OCI-LY1 (cell line): ENCODE measurements at regions not wholly inside any gene's neighbourhood (a gene's known extent, or its start where the extent isn't known, plus 50 kb on each side); places are given as distances from the start of the nearest gene placed in this dataset.
"Not testable (repeated sequence)": the region's sequence is repeated elsewhere in the genome, so short reads cannot be mapped to it uniquely, and the experiment has no call there.

Experiments
- H2AFZ ChIP-seq: fragments of 200-600 bp; sonication (generic), shearing (Covaris generic); 2 replicates; pipeline ENCODE4 v1.6.0; 2014; ENCODE audit warnings: antibody characterized with exemption, mild to moderate bottlenecking, low read length
- H3F3A ChIP-seq: fragments of 200-600 bp; sonication (generic), shearing (Covaris generic); 2 replicates; pipeline ENCODE4 v1.6.0; 2014; ENCODE audit warnings: mild to moderate bottlenecking, antibody characterized with exemption, low read length, moderate library complexity; ENCODE audit not compliant: insufficient read depth
- H3K27ac ChIP-seq: fragments of 200-600 bp; sonication (generic); 2 replicates; pipeline ENCODE4 v1.5.1; 2014; ENCODE audit warnings: low read length, mixed run types, mild to moderate bottlenecking, low read depth; ENCODE audit not compliant: poor library complexity, severe bottlenecking
- H3K27me3 ChIP-seq: fragments of 200-600 bp; sonication (generic); 2 replicates; pipeline ENCODE4 v1.6.0; 2014; ENCODE audit warnings: antibody characterized with exemption, mild to moderate bottlenecking, low read length, moderate library complexity; ENCODE audit not compliant: insufficient read depth
- H3K36me3 ChIP-seq: fragments of 200-600 bp; sonication (generic); 2 replicates; pipeline ENCODE4 v1.6.1; 2014; ENCODE audit warnings: mild to moderate bottlenecking, antibody characterized with exemption, low read length, moderate library complexity, mixed read lengths; ENCODE audit not compliant: insufficient read depth
- H3K4me1 ChIP-seq: fragments of 200-600 bp; sonication (generic); 2 replicates; pipeline ENCODE4 v1.5.1; 2014; ENCODE audit warnings: mild to moderate bottlenecking, low read length, moderate library complexity; ENCODE audit not compliant: insufficient read depth, severe bottlenecking
- H3K4me2 ChIP-seq: fragments of 200-600 bp; sonication (generic), shearing (Covaris generic); 2 replicates; pipeline ENCODE4 v1.6.1; 2014; ENCODE audit warnings: low read length
- H3K4me3 ChIP-seq: fragments of 200-600 bp; sonication (generic); 2 replicates; pipeline ENCODE4 v1.5.1; 2014; ENCODE audit warnings: low read length, low read depth, mild to moderate bottlenecking, mixed read lengths; ENCODE audit not compliant: poor library complexity, severe bottlenecking
- H3K79me2 ChIP-seq: fragments of 200-600 bp; shearing (Covaris generic); 2 replicates; pipeline ENCODE4 v1.6.1; 2016; ENCODE audit warnings: mixed run types, low read length, mixed read lengths; ENCODE audit not compliant: insufficient read depth
- H3K9ac ChIP-seq: fragments of 200-600 bp; sonication (generic), shearing (Covaris generic); 2 replicates; pipeline ENCODE4 v1.6.1; 2014; ENCODE audit warnings: mild to moderate bottlenecking, low read length, mixed read lengths
- H3K9me2 ChIP-seq: fragments of 200-600 bp; sonication (generic), shearing (Covaris generic); 2 replicates; pipeline ENCODE4 v1.6.1; 2014; ENCODE audit warnings: low read depth, mild to moderate bottlenecking, low read length, mixed read lengths
- H3K9me3 ChIP-seq: fragments of 200-600 bp; shearing (Covaris generic); 2 replicates; pipeline ENCODE4 v1.6.1; 2014; ENCODE audit warnings: low read length, mixed read lengths
- H4K20me1 ChIP-seq: fragments of 200-600 bp; sonication (generic), shearing (Covaris generic); 2 replicates; pipeline ENCODE4 v1.6.0; 2016; ENCODE audit warnings: mild to moderate bottlenecking, low read length; ENCODE audit not compliant: insufficient read depth
- EZH2 ChIP-seq: fragments of 200-600 bp; sonication (generic), shearing (Covaris generic); IDR thresholded peaks from 2 replicates; pipeline ENCODE4 v1.8.0; 2017; ENCODE audit warnings: borderline replicate concordance, mixed run types, mild to moderate bottlenecking, antibody characterized with exemption, low read length, moderate library complexity, mixed read lengths
- TF ChIP-seq, protein P1 (sequence below): fragments of 200-600 bp; sonication (generic), shearing (Covaris generic); IDR thresholded peaks from 2 replicates; pipeline ENCODE4 v1.5.1; 2017; ENCODE audit warnings: mild to moderate bottlenecking, antibody characterized with exemption, low read length, moderate library complexity, mixed read lengths

DNA sequence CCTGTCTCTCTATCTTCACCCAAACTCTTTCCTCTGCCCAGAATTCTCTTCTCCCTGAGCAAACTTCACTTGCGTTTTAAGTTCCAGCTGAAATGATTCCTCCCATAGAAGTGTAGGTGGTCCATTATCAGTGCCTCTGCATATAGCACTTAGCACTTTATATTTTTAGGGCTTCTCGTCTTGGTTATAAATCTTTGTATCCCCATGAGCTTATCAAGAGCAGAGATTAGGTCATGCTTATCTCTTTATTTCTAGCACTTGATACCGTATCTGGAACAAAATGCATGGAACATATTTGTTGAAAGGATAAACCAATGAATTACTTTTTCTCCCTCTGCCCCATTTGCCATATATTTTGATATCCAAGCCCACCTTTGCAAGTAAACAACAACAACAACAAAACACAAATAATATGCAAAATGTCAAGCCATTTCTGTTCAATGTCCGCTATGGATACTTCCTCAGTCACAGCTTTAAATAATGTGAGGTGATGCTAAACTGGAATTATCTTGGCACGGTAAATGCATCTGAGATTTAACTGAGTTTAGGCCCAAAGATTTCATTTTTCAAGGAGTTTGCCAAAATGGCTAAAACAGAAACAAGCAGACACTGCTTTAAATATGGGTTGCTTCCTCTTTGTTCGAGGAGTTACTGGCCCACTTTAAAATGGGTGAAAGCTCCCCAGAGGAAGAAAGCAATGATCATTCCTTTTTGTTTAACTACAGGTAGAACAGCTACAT, 106.2 kb upstream of the STMND1 start:
- no peaks in the 10 kb centered on the region for H3K36me3 ChIP-seq
- no peaks in the 10 kb centered on the region for H3F3A ChIP-seq
- H3K79me2 ChIP-seq = no peaks in the 10 kb centered on the region
- no peaks in the 10 kb centered on the region for H3K9me3 ChIP-seq
- H3K9ac ChIP-seq = no peak overlapping the region
- no peak overlapping the region for H3K4me2 ChIP-seq
- H3K4me1 ChIP-seq = no peaks in the 10 kb centered on the region
- H3K27ac ChIP-seq = no peak overlapping the region
- H3K4me3 ChIP-seq = no peak overlapping the region
- TF ChIP-seq, protein P1, sequence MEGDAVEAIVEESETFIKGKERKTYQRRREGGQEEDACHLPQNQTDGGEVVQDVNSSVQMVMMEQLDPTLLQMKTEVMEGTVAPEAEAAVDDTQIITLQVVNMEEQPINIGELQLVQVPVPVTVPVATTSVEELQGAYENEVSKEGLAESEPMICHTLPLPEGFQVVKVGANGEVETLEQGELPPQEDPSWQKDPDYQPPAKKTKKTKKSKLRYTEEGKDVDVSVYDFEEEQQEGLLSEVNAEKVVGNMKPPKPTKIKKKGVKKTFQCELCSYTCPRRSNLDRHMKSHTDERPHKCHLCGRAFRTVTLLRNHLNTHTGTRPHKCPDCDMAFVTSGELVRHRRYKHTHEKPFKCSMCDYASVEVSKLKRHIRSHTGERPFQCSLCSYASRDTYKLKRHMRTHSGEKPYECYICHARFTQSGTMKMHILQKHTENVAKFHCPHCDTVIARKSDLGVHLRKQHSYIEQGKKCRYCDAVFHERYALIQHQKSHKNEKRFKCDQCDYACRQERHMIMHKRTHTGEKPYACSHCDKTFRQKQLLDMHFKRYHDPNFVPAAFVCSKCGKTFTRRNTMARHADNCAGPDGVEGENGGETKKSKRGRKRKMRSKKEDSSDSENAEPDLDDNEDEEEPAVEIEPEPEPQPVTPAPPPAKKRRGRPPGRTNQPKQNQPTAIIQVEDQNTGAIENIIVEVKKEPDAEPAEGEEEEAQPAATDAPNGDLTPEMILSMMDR = no peak
- no peak for TF ChIP-seq EZH2
- no peak overlapping the region for H2AFZ ChIP-seq
- no peaks in the 10 kb centered on the region for H3K27me3 ChIP-seq
- H3K9me2 ChIP-seq = no peaks in the 10 kb centered on the region
- H4K20me1 ChIP-seq = no peaks in the 10 kb centered on the region

DNA sequence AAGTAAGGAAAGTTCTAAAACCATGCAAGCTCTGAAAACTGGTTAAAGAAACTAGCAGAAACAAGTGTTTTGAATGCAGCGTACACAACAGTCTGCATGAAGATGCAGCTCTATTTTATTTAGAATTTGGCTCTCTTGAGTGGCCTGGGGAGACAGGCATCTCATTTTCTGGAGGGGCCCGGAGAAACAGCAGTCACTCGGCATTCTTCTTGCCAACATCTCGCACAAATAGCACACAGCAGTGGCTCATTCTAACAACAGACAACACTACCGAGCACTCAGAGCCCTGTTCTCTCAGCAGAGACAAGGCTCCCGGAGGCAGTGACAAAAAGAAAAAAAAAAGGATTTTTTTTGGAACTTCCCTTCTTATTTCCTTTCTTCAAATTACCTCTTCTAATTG, 108.5 kb upstream of the STMND1 start:
- H3F3A ChIP-seq = no peaks in the 10 kb centered on the region
- no peak overlapping the region for H3K9ac ChIP-seq
- H3K36me3 ChIP-seq = no peaks in the 10 kb centered on the region
- no peak overlapping the region for H2AFZ ChIP-seq
- H3K27ac ChIP-seq = no peak overlapping the region
- no peaks in the 10 kb centered on the region for H3K79me2 ChIP-seq
- H3K27me3 ChIP-seq = no peaks in the 10 kb centered on the region
- no peak overlapping the region for H3K4me3 ChIP-seq
- no peaks in the 10 kb centered on the region for H4K20me1 ChIP-seq
- H3K9me2 ChIP-seq = no peaks in the 10 kb centered on the region
- TF ChIP-seq EZH2 = no peak
- TF ChIP-seq, protein P1 = no peak
- no peak overlapping the region for H3K4me2 ChIP-seq
- no peaks in the 10 kb centered on the region for H3K4me1 ChIP-seq
- no peaks in the 10 kb centered on the region for H3K9me3 ChIP-seq

GRCh38 chr6:16991981-16992629, 109.7 kb upstream of the STMND1 start:
- Histone ChIP-seq H4K20me1 (no peaks in the 10 kb centered on the region), H3K36me3 (no peaks in the 10 kb centered on the region), H3K27me3 (no peaks in the 10 kb centered on the region), H3K4me2 (no peak overlapping the region), H3K79me2 (no peaks in the 10 kb centered on the region), H3K9me3 (no peaks in the 10 kb centered on the region), H3K4me3 (no peak overlapping the region), H3K4me1 (no peaks in the 10 kb centered on the region), H2AFZ (no peak overlapping the region), H3K9ac (no peak overlapping the region), H3F3A (no peaks in the 10 kb centered on the region), H3K27ac (no peak overlapping the region), H3K9me2 (no peaks in the 10 kb centered on the region)
- no peak for TF ChIP-seq EZH2
- TF ChIP-seq, protein P1 = no peak

DNA sequence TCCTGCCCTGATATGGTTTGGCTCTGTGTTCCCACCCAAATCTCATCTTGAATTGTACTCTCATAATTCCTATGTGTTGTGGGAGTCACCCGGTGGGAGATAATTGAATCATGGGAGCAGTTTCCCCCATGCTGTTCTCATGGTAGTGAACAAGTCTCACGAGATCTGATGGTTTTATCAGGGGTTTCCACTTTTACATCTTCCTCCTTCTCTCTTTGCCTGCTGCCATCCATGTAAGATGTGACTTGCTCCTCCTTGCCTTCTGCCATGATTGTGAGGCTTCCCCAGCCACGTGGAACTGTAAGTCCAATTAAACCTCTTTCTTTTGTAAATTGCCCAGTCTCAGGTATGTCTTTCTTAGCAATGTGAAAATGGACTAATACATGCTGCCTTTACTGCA, 111.9 kb upstream of the STMND1 start:
- not testable (repeated sequence) for H3K4me3 ChIP-seq, H3K9ac ChIP-seq, H3K9me3 ChIP-seq, H3F3A ChIP-seq, H2AFZ ChIP-seq, H3K27ac ChIP-seq, H3K9me2 ChIP-seq, H3K27me3 ChIP-seq, H3K36me3 ChIP-seq, H3K4me1 ChIP-seq, H4K20me1 ChIP-seq, H3K79me2 ChIP-seq, H3K4me2 ChIP-seq
